IPS-20b (cell line): ENCODE measurements at regions not wholly inside any gene's neighbourhood (a gene's known extent, or its start where the extent isn't known, plus 50 kb on each side); places are given as distances from the start of the nearest gene placed in this dataset.

Experiments
- H3K27ac ChIP-seq: one replicate; pipeline ENCODE4 v1.5.1; 2013; ENCODE audit warnings: low read length
- H3K27me3 ChIP-seq: 2 replicates; pipeline ENCODE4 v1.6.1; 2013; ENCODE audit warnings: mild to moderate bottlenecking, low read length, inconsistent platforms; ENCODE audit not compliant: insufficient read depth
- H3K36me3 ChIP-seq: 2 replicates; pipeline ENCODE4 v1.6.1; 2013; ENCODE audit warnings: low read depth, mild to moderate bottlenecking, inconsistent platforms, low read length, moderate library complexity; ENCODE audit not compliant: insufficient read depth
- H3K4me1 ChIP-seq: 2 replicates; pipeline ENCODE4 v1.6.1; 2013; ENCODE audit warnings: mild to moderate bottlenecking, control low read depth, inconsistent platforms, low read length, moderate library complexity; ENCODE audit not compliant: insufficient read depth
- H3K4me3 ChIP-seq: 2 replicates; pipeline ENCODE4 v1.5.1; 2013; ENCODE audit warnings: mild to moderate bottlenecking, low read length, inconsistent platforms
- H3K9ac ChIP-seq: 2 replicates; pipeline ENCODE4 v1.6.1; 2013; ENCODE audit warnings: low read depth, mild to moderate bottlenecking, inconsistent platforms, low read length, moderate library complexity
- H3K9me3 ChIP-seq: 2 replicates; pipeline ENCODE4 v1.6.1; 2013; ENCODE audit warnings: mild to moderate bottlenecking, low read depth, low read length, inconsistent platforms; ENCODE audit not compliant: insufficient read depth

DNA sequence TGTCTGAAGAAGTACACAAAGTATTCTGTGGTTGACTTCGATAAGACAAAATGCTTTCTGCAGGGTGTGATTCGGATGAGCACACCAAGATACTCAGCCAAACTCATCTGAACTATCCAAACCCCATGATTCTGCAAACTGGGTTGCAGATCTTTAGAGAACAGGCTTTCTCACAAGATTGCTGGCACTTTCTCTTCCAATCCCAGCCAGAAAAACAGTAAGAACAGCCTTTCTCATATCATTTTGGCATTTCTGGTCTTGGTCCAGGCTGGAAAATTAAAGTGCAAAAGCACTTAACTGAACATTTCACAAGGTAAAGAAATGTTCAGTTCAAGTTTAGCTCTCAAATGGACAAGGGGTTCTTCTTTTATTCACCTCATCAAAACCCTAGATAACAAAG is 269.1 kb downstream of the NR2F1-AS1 start:
- Histone ChIP-seq H3K9ac (no peak overlapping the region), H3K9me3 (0 out of 2 replicates have a peak, but pooled peaks cover 3% of the 10 kb centered on the region), H3K36me3 (no peaks in the 10 kb centered on the region), H3K4me3 (no peak overlapping the region), H3K4me1 (no peaks in the 10 kb centered on the region), H3K27ac (no peak overlapping the region), H3K27me3 (no peaks in the 10 kb centered on the region)

DNA sequence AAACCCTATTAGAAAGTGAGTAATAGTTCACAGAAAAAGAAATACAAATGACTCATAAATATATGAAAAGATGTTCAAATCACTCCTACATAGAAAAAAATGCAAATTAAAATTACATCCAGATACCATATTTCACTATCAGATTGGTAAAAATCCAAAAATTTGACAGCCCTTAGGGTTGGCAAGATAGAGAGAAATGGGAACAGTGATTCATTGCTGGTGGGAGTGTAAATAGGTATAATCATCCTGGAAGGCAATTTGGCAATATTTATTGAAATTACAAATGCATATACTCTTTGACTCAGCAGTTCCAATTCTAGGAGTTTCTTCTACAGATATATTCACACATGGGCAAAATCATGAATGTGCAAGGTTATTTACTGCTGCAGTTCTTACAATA is 273.5 kb downstream of the NR2F1-AS1 start:
- Histone ChIP-seq H3K27me3 (no peaks in the 10 kb centered on the region), H3K9ac (no peak overlapping the region), H3K9me3 (no peaks in the 10 kb centered on the region), H3K4me1 (peaks cover 10% of the 10 kb centered on the region; the same call in 1 of the 2 replicates), H3K4me3 (no peak overlapping the region), H3K36me3 (no peaks in the 10 kb centered on the region), H3K27ac (no peak overlapping the region)

DNA sequence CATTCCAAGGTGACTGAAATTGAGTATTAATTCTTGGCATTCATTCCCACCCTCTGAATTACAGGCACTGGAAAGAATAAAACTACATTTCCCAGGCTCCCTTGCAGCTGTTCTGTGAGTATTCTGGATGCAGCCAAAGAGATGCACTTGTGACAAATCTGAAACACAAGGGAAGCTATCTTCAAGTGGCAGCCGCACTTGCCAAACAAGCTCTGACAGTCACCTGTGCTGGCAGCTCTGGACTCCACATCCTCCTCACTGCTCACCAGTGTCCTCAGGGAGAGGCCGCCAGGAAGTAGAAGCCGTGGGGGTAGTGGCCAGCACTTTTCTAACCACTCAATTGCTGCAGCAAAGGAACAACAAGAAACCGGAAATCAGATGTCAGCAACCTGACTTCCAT is 275.0 kb downstream of the NR2F1-AS1 start:
- H3K9me3 ChIP-seq = no peaks in the 10 kb centered on the region
- H3K4me3 ChIP-seq = peak overlapping the region; percentile 56; the same call in 1 of the 2 replicates
- H3K4me1 ChIP-seq = peaks cover 13% of the 10 kb centered on the region; the same call in 1 of the 2 replicates
- no peaks in the 10 kb centered on the region for H3K36me3 ChIP-seq
- peak overlapping the region; percentile 35; the same call in 1 of the 2 replicates for H3K9ac ChIP-seq
- no peak overlapping the region for H3K27ac ChIP-seq
- H3K27me3 ChIP-seq = no peaks in the 10 kb centered on the region

GRCh38 chr5:93304456-93305250 is 276.4 kb downstream of the NR2F1-AS1 start:
- H3K27ac ChIP-seq = no peak overlapping the region
- H3K9me3 ChIP-seq = no peaks in the 10 kb centered on the region
- peaks cover 23% of the 10 kb centered on the region for H3K4me1 ChIP-seq
- H3K27me3 ChIP-seq = no peaks in the 10 kb centered on the region
- no peak overlapping the region for H3K9ac ChIP-seq
- H3K4me3 ChIP-seq = no peak overlapping the region
- H3K36me3 ChIP-seq = no peaks in the 10 kb centered on the region

GRCh38 chr5:93303291-93303691 is 277.7 kb downstream of the NR2F1-AS1 start:
- Histone ChIP-seq H3K9me3 (no peaks in the 10 kb centered on the region), H3K36me3 (no peaks in the 10 kb centered on the region), H3K27ac (no peak overlapping the region)

DNA sequence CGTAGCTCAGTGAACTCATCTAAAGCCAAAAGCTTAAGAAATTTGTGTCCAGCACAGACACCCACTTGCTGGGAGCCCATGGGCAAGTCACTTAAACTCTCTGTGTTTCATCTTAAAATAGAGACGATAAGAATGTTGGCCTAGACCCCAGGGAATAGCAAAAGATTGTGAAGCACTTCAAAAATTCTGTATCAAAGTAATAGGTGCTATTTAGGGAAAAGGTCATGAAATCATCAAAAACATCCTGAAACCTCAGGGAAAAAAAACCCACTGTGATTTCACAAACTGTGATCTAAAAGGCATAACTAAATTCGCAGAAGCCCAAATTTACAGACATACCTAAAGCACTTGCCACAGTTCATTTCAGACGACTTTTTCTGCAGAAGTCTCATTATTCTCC is 278.3 kb downstream of the NR2F1-AS1 start:
- Histone ChIP-seq H3K4me1 (peaks cover 26% of the 10 kb centered on the region), H3K4me3 (no peak overlapping the region), H3K36me3 (no peaks in the 10 kb centered on the region), H3K27me3 (no peaks in the 10 kb centered on the region), H3K9ac (no peak overlapping the region), H3K27ac (no peak overlapping the region), H3K9me3 (no peaks in the 10 kb centered on the region)

More at GRCh38 chr5:93303291-93303691, 277.7 kb downstream of the NR2F1-AS1 start:
- no peaks in the 10 kb centered on the region for H3K27me3 ChIP-seq
- no peak overlapping the region for H3K4me3 ChIP-seq
- peaks cover 26% of the 10 kb centered on the region for H3K4me1 ChIP-seq
- H3K9ac ChIP-seq = no peak overlapping the region

- Histone ChIP-seq H3K27me3 (no peaks in the 10 kb centered on the region), H3K36me3 (no peaks in the 10 kb centered on the region), H3K9me3 (no peaks in the 10 kb centered on the region), H3K27ac (no peak overlapping the region), H3K4me1 (peaks cover 22% of the 10 kb centered on the region), H3K4me3 (no peak overlapping the region), H3K9ac (no peak overlapping the region)
Measured at GRCh38 chr5:93300945-93301344, 280.1 kb downstream of the NR2F1-AS1 start.

DNA sequence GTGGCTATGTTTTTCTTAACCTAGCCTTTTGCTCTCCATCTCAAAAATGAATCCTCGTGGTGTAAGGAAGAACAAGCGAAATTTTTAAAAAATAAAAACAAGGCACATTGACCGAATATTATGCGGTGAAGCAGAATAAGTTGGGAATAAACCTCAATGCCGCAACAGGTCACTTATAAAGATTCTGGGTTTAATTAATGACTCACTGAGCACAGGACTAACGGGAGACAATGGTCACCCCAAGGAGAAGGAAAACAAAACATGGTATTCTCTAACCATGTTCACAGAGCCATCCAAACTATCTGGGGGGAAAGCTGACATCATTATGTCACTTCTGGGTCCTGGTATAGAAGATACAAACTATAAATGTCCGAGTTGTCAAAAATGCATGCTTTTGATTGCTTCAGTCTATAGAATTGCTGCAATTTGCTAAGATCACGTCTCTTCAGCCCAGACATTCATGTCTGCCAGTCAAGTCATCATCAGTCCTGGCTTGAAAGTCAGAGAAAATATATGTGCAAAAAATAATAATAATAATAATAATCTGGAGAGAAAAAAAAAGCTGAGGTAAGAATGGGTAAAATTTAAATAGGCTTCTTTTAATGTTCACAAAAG is 280.6 kb downstream of the NR2F1-AS1 start:
- no peak overlapping the region for H3K27ac ChIP-seq

DNA sequence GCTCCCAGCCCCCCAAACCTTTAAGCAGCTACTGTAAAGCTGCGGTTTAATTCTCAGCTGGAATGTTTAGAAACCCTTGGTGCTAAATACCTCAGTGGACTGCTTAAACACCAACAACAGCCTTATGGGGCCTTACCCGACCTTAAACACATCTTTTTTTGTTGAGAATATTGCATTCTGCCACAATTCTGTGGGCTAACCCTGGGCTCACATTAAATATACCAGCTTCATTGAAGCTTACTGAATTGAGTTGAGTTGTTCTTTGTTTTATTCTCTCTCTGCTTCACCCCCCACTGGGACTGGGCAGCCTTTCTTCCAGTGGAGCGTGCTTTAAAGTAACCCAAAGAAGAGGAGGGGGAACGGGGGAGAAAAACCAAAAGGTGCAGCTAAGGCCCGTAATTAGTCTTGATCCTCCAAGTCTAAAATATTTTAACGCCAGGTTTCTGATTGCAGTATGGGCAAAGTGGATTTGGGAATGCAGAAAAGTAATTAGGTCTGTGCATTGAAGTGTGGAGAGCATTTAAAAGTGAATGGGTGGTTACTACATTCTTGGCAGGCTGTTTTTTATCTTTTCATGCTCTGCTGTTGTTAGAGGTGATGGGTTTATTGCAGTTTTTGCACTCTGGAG is 281.2 kb downstream of the NR2F1-AS1 start:
- Histone ChIP-seq H3K4me3 (peak overlapping the region; percentile 16; the same call in 1 of the 2 replicates), H3K9me3 (no peaks in the 10 kb centered on the region), H3K9ac (no peak overlapping the region), H3K27ac (no peak overlapping the region), H3K27me3 (no peaks in the 10 kb centered on the region), H3K36me3 (no peaks in the 10 kb centered on the region), H3K4me1 (peaks cover 22% of the 10 kb centered on the region)

More for the DNA sequence above, 280.6 kb downstream of the NR2F1-AS1 start:
- H3K4me3 ChIP-seq = peak overlapping the region; percentile 16; the same call in 1 of the 2 replicates
- H3K27me3 ChIP-seq = no peaks in the 10 kb centered on the region
- H3K9me3 ChIP-seq = no peaks in the 10 kb centered on the region
- peaks cover 22% of the 10 kb centered on the region for H3K4me1 ChIP-seq
- H3K36me3 ChIP-seq = no peaks in the 10 kb centered on the region
- no peak overlapping the region for H3K9ac ChIP-seq

DNA sequence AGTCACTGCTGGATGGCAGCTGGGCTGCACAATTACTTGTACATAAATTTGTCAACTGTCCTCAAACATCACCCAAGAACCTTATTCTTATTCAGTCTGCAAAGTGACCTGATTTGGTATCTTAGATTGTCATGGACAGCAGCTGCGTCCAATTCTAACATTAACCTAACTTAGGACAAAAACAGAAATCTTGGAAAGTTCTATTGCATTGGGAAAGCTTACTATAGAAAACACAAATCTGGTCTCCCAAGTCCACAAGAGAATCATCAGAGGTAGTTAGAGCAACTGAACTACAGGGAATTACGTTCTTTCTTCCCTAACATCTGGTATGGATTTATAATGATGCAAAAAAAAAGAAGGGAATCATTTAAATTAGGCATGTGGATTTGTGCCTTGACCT is 283.9 kb downstream of the NR2F1-AS1 start:
- Histone ChIP-seq H3K9ac (no peak overlapping the region), H3K36me3 (no peaks in the 10 kb centered on the region), H3K9me3 (no peaks in the 10 kb centered on the region), H3K27ac (no peak overlapping the region), H3K27me3 (no peaks in the 10 kb centered on the region), H3K4me3 (no peak overlapping the region), H3K4me1 (peaks cover 16% of the 10 kb centered on the region)

DNA sequence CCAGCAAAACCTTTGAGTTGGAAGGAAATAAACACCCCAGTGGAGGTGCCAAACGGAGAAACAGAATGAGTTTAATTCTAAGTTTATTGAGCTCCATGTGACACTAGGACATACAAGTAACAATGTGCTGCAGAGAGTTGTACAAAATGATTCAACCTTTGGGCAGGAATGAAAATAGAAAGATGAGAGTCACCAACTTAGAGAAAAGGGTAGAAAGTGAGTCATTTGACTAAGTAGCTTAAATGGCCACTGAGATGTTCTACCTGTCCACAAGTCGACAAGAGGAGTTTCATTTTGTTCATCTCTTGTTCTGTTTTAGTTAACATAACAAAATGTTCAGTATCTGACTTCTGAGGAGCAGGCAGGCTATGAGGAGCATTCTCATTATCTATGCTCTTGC is 284.7 kb downstream of the NR2F1-AS1 start:
- Histone ChIP-seq H3K9ac (no peak overlapping the region), H3K27me3 (no peaks in the 10 kb centered on the region), H3K4me3 (no peak overlapping the region), H3K4me1 (peaks cover 15% of the 10 kb centered on the region), H3K27ac (no peak overlapping the region), H3K9me3 (no peaks in the 10 kb centered on the region), H3K36me3 (no peaks in the 10 kb centered on the region)
